K562 (cell line): ENCODE measurements at regions not wholly inside any gene's neighbourhood (a gene's known extent, or its start where the extent isn't known, plus 50 kb on each side); places are given as distances from the start of the nearest gene placed in this dataset.

Experiments
- C11orf30 ChIP-seq: fragments of 450-650 bp; IDR thresholded peaks from 2 replicates; pipeline ENCODE4 v1.6.1; 2016; ENCODE audit warnings: low read depth, mild to moderate bottlenecking
- CREB1 ChIP-seq, 2 experiments: sonication (generic) in 1 of 2; formaldehyde crosslinking in 1 of 2; IDR thresholded peaks; 2 replicates each; pipeline versions ENCODE4 v1.6.1 to v1.8.0; 2012 to 2022; ENCODE audit warnings: inconsistent platforms in 1 of 2, mild to moderate bottlenecking in 1 of 2, missing genetic modification reagents in 1 of 2, moderate library complexity in 1 of 2
- CTBP1 ChIP-seq: fragments of 450-650 bp; IDR thresholded peaks from 2 replicates; pipeline ENCODE4 v1.6.1; 2016; ENCODE audit warnings: borderline replicate concordance
- E2F6 ChIP-seq, 2 experiments: IDR thresholded peaks; 2 replicates each; pipeline ENCODE4 v1.6.1; 2011; ENCODE audit warnings: borderline replicate concordance in 1 of 2, control low read depth in 1 of 2, low read depth in 1 of 2, low read length in 1 of 2, mild to moderate bottlenecking in 1 of 2, mixed read lengths in 1 of 2, moderate library complexity in 1 of 2; ENCODE audit not compliant: insufficient read depth in 1 of 2, insufficient read length in 1 of 2, poor library complexity in 1 of 2, severe bottlenecking in 1 of 2; ENCODE audit errors: extremely low read depth in 1 of 2
- FOXJ3 ChIP-seq: sonication (generic); formaldehyde crosslinking; IDR thresholded peaks from 2 replicates; pipeline ENCODE4 v1.4.0; 2020; ENCODE audit warnings: mild to moderate bottlenecking, missing genetic modification reagents
- FOXK2 ChIP-seq, 2 experiments: fragments of 450-650 bp; IDR thresholded peaks in 1 of 2; conservative IDR thresholded peaks in 1 of 2; 2 replicates each; pipeline ENCODE4 v1.6.1; 2016; ENCODE audit warnings: low read depth in 2 of 2, mild to moderate bottlenecking in 1 of 2
- HDGF ChIP-seq: fragments of 450-650 bp; IDR thresholded peaks from 2 replicates; pipeline ENCODE4 v1.6.1; 2016
- NBN ChIP-seq: fragments of 450-650 bp; IDR thresholded peaks from 2 replicates; pipeline ENCODE4 v1.6.1; 2016; ENCODE audit warnings: low read depth, mild to moderate bottlenecking
- NR2C1 ChIP-seq, 2 experiments: fragments of 450-650 bp; IDR thresholded peaks; 2 replicates each; pipeline ENCODE4 v1.6.1; 2017; ENCODE audit warnings: mild to moderate bottlenecking in 2 of 2, antibody characterized with exemption in 1 of 2, inconsistent platforms in 1 of 2, missing compliant biosample characterization in 1 of 2, missing genetic modification characterization in 1 of 2
- PRDM10 ChIP-seq: fragments of 450-650 bp; IDR thresholded peaks from 2 replicates; pipeline ENCODE4 v1.6.1; 2018; ENCODE audit not compliant: partially characterized antibody
- SAP30 ChIP-seq: fragments of 200-600 bp; sonication (generic); IDR thresholded peaks from 2 replicates; pipeline ENCODE4 v1.6.1; 2012; ENCODE audit warnings: borderline replicate concordance, low read depth, mild to moderate bottlenecking, moderate library complexity, low read length, control low read depth, inconsistent platforms; ENCODE audit not compliant: insufficient read depth, poor library complexity, severe bottlenecking
- SIN3B ChIP-seq: fragments of 450-650 bp; IDR thresholded peaks from 2 replicates; pipeline ENCODE4 v1.6.1; 2017; ENCODE audit warnings: low read depth, mild to moderate bottlenecking, moderate library complexity
- SNAPC5 ChIP-seq: fragments of 250-450 bp; sonication (Bioruptor Pico); IDR thresholded peaks from 2 replicates; pipeline ENCODE4 v1.8.0; 2021; ENCODE audit warnings: moderate library complexity, mild to moderate bottlenecking, inconsistent platforms
- SNIP1 ChIP-seq: fragments of 450-650 bp; IDR thresholded peaks from 2 replicates; pipeline ENCODE4 v1.7.1; 2017; ENCODE audit warnings: low read depth, mild to moderate bottlenecking
- SPI1 ChIP-seq: IDR thresholded peaks from 2 replicates; pipeline ENCODE4 v1.6.1; 2011; ENCODE audit warnings: low read depth, low read length, control low read depth, borderline replicate concordance
- TBP ChIP-seq: optimal IDR thresholded peaks from 2 replicates; pipeline ENCODE3; 2011; ENCODE audit warnings: low read depth, low read length, improper control_type of control experiment
- ZBTB26 ChIP-seq: fragments of 450-650 bp; formaldehyde crosslinking; IDR thresholded peaks from 2 replicates; pipeline ENCODE4 v1.4.0; 2022; ENCODE audit warnings: missing genetic modification characterization
- ZNF324 ChIP-seq: fragments of 250-450 bp; sonication (Bioruptor Pico); IDR thresholded peaks from 2 replicates; pipeline ENCODE4 v1.4.0; 2020; ENCODE audit warnings: mild to moderate bottlenecking

DNA sequence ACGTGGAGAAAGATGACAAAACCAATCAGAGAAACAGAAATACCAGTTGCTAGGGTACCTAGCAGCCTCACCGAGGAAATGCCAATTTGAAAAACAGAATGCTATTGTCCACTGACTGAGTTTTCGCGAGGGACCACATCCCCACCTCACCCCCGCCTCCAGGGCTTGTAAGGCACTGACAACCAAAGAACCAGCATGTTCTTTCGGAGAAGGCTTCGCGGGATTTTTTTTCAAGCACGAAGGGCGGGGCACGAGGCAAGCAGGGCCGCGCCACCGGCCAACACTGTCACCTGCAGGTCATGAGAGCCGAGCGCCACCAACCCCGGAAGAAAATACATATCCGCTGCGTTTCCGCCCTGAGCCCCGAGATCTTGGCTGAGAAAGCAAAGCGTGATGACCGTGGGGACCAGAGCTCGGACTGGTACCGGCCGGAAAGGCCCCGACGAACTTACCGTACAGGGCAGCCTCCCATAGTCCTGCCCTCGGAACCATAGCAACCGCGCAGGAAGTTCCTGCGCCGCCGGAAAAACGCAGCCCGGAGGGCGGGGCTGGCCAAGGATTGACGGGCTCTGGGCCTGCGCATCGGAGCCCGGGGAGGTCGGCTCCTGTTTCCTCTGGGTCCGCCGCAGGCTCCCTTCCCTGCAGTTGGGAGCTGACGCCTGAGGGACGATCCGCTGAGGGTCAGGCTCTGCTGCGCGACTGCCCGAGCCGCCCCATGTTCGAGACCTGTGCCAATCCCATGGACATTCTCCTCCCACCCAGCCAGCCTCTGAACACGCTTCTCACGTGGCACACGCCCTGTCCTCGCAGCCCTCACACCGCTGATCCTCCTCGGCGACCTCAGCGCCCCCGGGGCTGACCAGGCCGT lies 59.2 kb upstream of the PAGE5 start (continued):
- peak; percentile 73 for TF ChIP-seq E2F6 (IDR thresholded peaks at IDR 0.05; ENCODE audit: borderline replicate concordance in 1 of 2, extremely low read depth in 1 of 2, insufficient read depth in 1 of 2, insufficient read length in 1 of 2, low read depth in 1 of 2, low read length in 1 of 2, poor library complexity in 1 of 2, severe bottlenecking in 1 of 2)
- TF ChIP-seq C11orf30: peak; percentile 90
- TF ChIP-seq ZNF324 (CRISPR knock-in tag): no peak
- peak; percentile 1; the same call in 1 of the 2 replicates for TF ChIP-seq SPI1
- TF ChIP-seq CTBP1: peak; percentile 65; the same call in 1 of the 2 replicates
- TF ChIP-seq FOXJ3 (CRISPR knock-in tag): no peak
- TF ChIP-seq NR2C1 (IDR thresholded peaks at IDR 0.05): peak; percentile 71
- 0 out of 2 replicates have a peak, but pooled peaks have one; percentile 50 for TF ChIP-seq NR2C1 (tag; IDR thresholded peaks at IDR 0.05)
- no peak for TF ChIP-seq HDGF
- peak; percentile 19 for TF ChIP-seq TBP
- TF ChIP-seq PRDM10: peak; percentile 19
- TF ChIP-seq NBN: 0 out of 2 replicates have a peak, but pooled peaks have one; percentile 20
- no peak for TF ChIP-seq SNIP1
- TF ChIP-seq SIN3B: peak; percentile 92
- no peak for TF ChIP-seq FOXK2 (conservative IDR thresholded peaks at IDR 0.05 in 1 of 2, IDR thresholded peaks at IDR 0.05 in 1 of 2; ENCODE audit: low read depth in 2 of 2)
- TF ChIP-seq ZBTB26: no peak
- no peak for TF ChIP-seq SNAPC5
- 0 out of 2 replicates have a peak, but pooled peaks have one; percentile 22 for TF ChIP-seq CREB1 (IDR thresholded peaks at IDR 0.05)
- 0 out of 2 replicates have a peak, but pooled peaks have one; percentile 43 for TF ChIP-seq CREB1 (CRISPR knock-in tag; IDR thresholded peaks at IDR 0.05)
- TF ChIP-seq SAP30: peak; percentile 49
